ENCODE measurements at regions not wholly inside any gene's neighbourhood (a gene's known extent, or its start where the extent isn't known, plus 50 kb on each side); places are given as distances from the start of the nearest gene placed in this dataset.

- Histone ChIP-seq H3F3A (ENCODE audit: insufficient read depth, low read depth) (no peaks in the 10 kb centered on the region), H3K36me3 (ENCODE audit: low read depth) (no peaks in the 10 kb centered on the region), H3K9me3 (ENCODE audit: insufficient read depth, low read depth) (no peaks in the 10 kb centered on the region), H2AFZ (no peak overlapping the region), H3K27me3 (ENCODE audit: insufficient read depth, low read depth) (no peaks in the 10 kb centered on the region), H3K4me3 (no peak overlapping the region), H3K79me2 (ENCODE audit: low read depth) (no peaks in the 10 kb centered on the region), H3K27ac (no peak overlapping the region), H3K4me1 (replicated peaks; ENCODE audit: insufficient read depth) (no peaks in the 10 kb centered on the region), H4K20me1 (ENCODE audit: insufficient read depth) (no peaks in the 10 kb centered on the region), H3K9me2 (ENCODE audit: insufficient read depth) (no peaks in the 10 kb centered on the region), H3K4me2 (no peak overlapping the region)
- ChIA-PET CTCF (no interaction called here), POLR2A (ENCODE audit: unreplicated experiment) (no interaction called here)
- DNase-seq, result no peak
- TF ChIP-seq CTCF (conservative IDR thresholded peaks at IDR 0.05) (no peak), EZH2 (IDR thresholded peaks at IDR 0.05; ENCODE audit: low read depth) (no peak)
- intact Hi-C loops (cut with micrococcal nuclease; ENCODE audit: unreplicated experiment), result no loop called here
- BruUV-seq (replicated peaks), result no TSS peak
Measured at GRCh38 chr13:59208405-59209195, 955.1 kb downstream of the DIAPH3 start.

GRCh38 chr13:59210543-59210942, 953.2 kb downstream of the DIAPH3 start:
- no peaks in the 10 kb centered on the region for H3K36me3 ChIP-seq (ENCODE audit: low read depth)
- intact Hi-C loops (cut with micrococcal nuclease; ENCODE audit: unreplicated experiment), result no loop called here
- no peak overlapping the region for H2AFZ ChIP-seq
- H3K27me3 ChIP-seq (ENCODE audit: insufficient read depth, low read depth), result no peaks in the 10 kb centered on the region
- no peak overlapping the region for H3K4me2 ChIP-seq
- no peaks in the 10 kb centered on the region for H3K9me2 ChIP-seq (ENCODE audit: insufficient read depth)
- no peak overlapping the region for H3K4me3 ChIP-seq
- ChIA-PET CTCF (no interaction called here), POLR2A (ENCODE audit: unreplicated experiment) (interaction anchor here (0.6 kb wide), 1 partner anchor 14 kb away, joined by 7 read pairs; no protein-coding TSS in a partner anchor)
- no peak for TF ChIP-seq CTCF (conservative IDR thresholded peaks at IDR 0.05)
- TF ChIP-seq EZH2 (IDR thresholded peaks at IDR 0.05; ENCODE audit: low read depth), result no peak
- H3F3A ChIP-seq (ENCODE audit: insufficient read depth, low read depth), result no peaks in the 10 kb centered on the region
- H3K27ac ChIP-seq, result no peak overlapping the region
- no TSS peak for BruUV-seq (replicated peaks)
- H4K20me1 ChIP-seq (ENCODE audit: insufficient read depth), result no peaks in the 10 kb centered on the region
- H3K4me1 ChIP-seq (replicated peaks; ENCODE audit: insufficient read depth), result no peaks in the 10 kb centered on the region
- DNase-seq, result no peak
- no peaks in the 10 kb centered on the region for H3K79me2 ChIP-seq (ENCODE audit: low read depth)
- H3K9me3 ChIP-seq (ENCODE audit: insufficient read depth, low read depth), result no peaks in the 10 kb centered on the region

GRCh38 chr13:59211606-59212005, 952.1 kb downstream of the DIAPH3 start:
- BruUV-seq (replicated peaks), result no TSS peak
- Histone ChIP-seq H3K9me3 (ENCODE audit: insufficient read depth, low read depth) (no peaks in the 10 kb centered on the region), H3F3A (ENCODE audit: insufficient read depth, low read depth) (no peaks in the 10 kb centered on the region), H3K27me3 (ENCODE audit: insufficient read depth, low read depth) (no peaks in the 10 kb centered on the region), H3K9me2 (ENCODE audit: insufficient read depth) (no peaks in the 10 kb centered on the region), H3K27ac (no peak overlapping the region), H4K20me1 (ENCODE audit: insufficient read depth) (no peaks in the 10 kb centered on the region), H3K79me2 (ENCODE audit: low read depth) (no peaks in the 10 kb centered on the region), H3K36me3 (ENCODE audit: low read depth) (no peaks in the 10 kb centered on the region), H3K4me1 (replicated peaks; ENCODE audit: insufficient read depth) (no peaks in the 10 kb centered on the region), H3K4me3 (no peak overlapping the region), H3K4me2 (no peak overlapping the region), H2AFZ (no peak overlapping the region)
- TF ChIP-seq EZH2 (IDR thresholded peaks at IDR 0.05; ENCODE audit: low read depth), result no peak
- intact Hi-C loops (cut with micrococcal nuclease; ENCODE audit: unreplicated experiment), result no loop called here
- no peak for DNase-seq
- ChIA-PET POLR2A (ENCODE audit: unreplicated experiment) (no interaction called here), CTCF (no interaction called here)

GRCh38 chr13:59229401-59229800, 934.3 kb downstream of the DIAPH3 start:
- Histone ChIP-seq H4K20me1 (ENCODE audit: insufficient read depth) (no peaks in the 10 kb centered on the region), H3K9me3 (ENCODE audit: insufficient read depth, low read depth) (no peaks in the 10 kb centered on the region), H3K4me2 (no peak overlapping the region), H3K79me2 (ENCODE audit: low read depth) (no peaks in the 10 kb centered on the region), H3K9me2 (ENCODE audit: insufficient read depth) (no peaks in the 10 kb centered on the region), H3K27ac (no peak overlapping the region), H3K4me1 (replicated peaks; ENCODE audit: insufficient read depth) (no peaks in the 10 kb centered on the region), H2AFZ (no peak overlapping the region), H3K36me3 (ENCODE audit: low read depth) (no peaks in the 10 kb centered on the region), H3K27me3 (ENCODE audit: insufficient read depth, low read depth) (no peaks in the 10 kb centered on the region), H3F3A (ENCODE audit: insufficient read depth, low read depth) (no peaks in the 10 kb centered on the region), H3K4me3 (no peak overlapping the region)
- TF ChIP-seq EZH2 (IDR thresholded peaks at IDR 0.05; ENCODE audit: low read depth), result no peak
- no peak for TF ChIP-seq CTCF (conservative IDR thresholded peaks at IDR 0.05)
- POLR2A ChIA-PET (ENCODE audit: unreplicated experiment), result no interaction called here
- BruUV-seq (replicated peaks), result no TSS peak
- DNase-seq, result no peak
- CTCF ChIA-PET, result no interaction called here
- intact Hi-C loops (cut with micrococcal nuclease; ENCODE audit: unreplicated experiment), result no loop called here
